MCF 10A (cell line): ENCODE measurements at regions not wholly inside any gene's neighbourhood (a gene's known extent, or its start where the extent isn't known, plus 50 kb on each side); places are given as distances from the start of the nearest gene placed in this dataset.
A peak's percentile ranks its signal among the peaks of the same experiment; 100 is the strongest.
"Not testable (repeated sequence)": the region's sequence is repeated elsewhere in the genome, so short reads cannot be mapped to it uniquely, and the experiment has no call there.

Source experiments
- BruUV-seq: library from RNA; stranded (reverse); fragments of 400-500 nt; replicated peaks from 2 replicates; lab custom pipeline; 2021; lab: Mats Ljungman, UMichigan
- CTCF ChIA-PET: fragments of 300-600 bp; sonication (Branson Sonifier 250); formaldehyde crosslinking; extraction: SDS; loops from one replicate; lab custom pipeline; 2021; ENCODE audit warnings: antibody characterized with exemption, inconsistent platforms; lab: Yijun Ruan, JAX
- POLR2A ChIA-PET: fragments of 300-600, 350-650 bp; sonication (Branson Sonifier 250); formaldehyde crosslinking; extraction: SDS; loops from one replicate; lab custom pipeline; 2020; ENCODE audit warnings: antibody characterized with exemption, inconsistent platforms; lab: Yijun Ruan, JAX
- DNase-seq: peaks from one replicate; pipeline ENCODE4 v3.0.0-alpha.2; 2018; ENCODE audit not compliant: unreplicated experiment
- H3K27ac Mint-ChIP-seq: one replicate; pipeline ENCODE4 v1.8.0; 2022; ENCODE audit warnings: mild to moderate bottlenecking, low read depth, mixed read lengths; ENCODE audit not compliant: unreplicated experiment
- H3K27me3 Mint-ChIP-seq: one replicate; pipeline ENCODE4 v1.8.0; 2022; ENCODE audit warnings: mixed read lengths; ENCODE audit not compliant: insufficient read depth, unreplicated experiment
- H3K36me3 Mint-ChIP-seq: one replicate; pipeline ENCODE4 v1.8.0; 2022; ENCODE audit warnings: mild to moderate bottlenecking, moderate library complexity, mixed read lengths; ENCODE audit not compliant: insufficient read depth, unreplicated experiment
- H3K4me1 Mint-ChIP-seq: one replicate; pipeline ENCODE4 v1.8.0; 2022; ENCODE audit warnings: mixed read lengths; ENCODE audit not compliant: insufficient read depth, unreplicated experiment
- H3K4me3 Mint-ChIP-seq: one replicate; pipeline ENCODE4 v1.8.0; 2022; ENCODE audit warnings: mild to moderate bottlenecking, moderate library complexity, mixed read lengths; ENCODE audit not compliant: unreplicated experiment
- H3K9me3 Mint-ChIP-seq: one replicate; pipeline ENCODE4 v1.8.0; 2022; ENCODE audit warnings: mixed read lengths; ENCODE audit not compliant: unreplicated experiment
- intact Hi-C: fragments of 100-400 bp; cut with micrococcal nuclease; formaldehyde crosslinking; loops from 2 replicates; pipeline ENCODE4 v1.14.1; 2022
- TF ChIP-seq, protein P1 (sequence below): fragments of 200-600 bp; IDR thresholded peaks from one replicate; pipeline ENCODE4 v1.8.0; 2022; ENCODE audit warnings: antibody characterized with exemption, mild to moderate bottlenecking; ENCODE audit not compliant: unreplicated experiment

DNA sequence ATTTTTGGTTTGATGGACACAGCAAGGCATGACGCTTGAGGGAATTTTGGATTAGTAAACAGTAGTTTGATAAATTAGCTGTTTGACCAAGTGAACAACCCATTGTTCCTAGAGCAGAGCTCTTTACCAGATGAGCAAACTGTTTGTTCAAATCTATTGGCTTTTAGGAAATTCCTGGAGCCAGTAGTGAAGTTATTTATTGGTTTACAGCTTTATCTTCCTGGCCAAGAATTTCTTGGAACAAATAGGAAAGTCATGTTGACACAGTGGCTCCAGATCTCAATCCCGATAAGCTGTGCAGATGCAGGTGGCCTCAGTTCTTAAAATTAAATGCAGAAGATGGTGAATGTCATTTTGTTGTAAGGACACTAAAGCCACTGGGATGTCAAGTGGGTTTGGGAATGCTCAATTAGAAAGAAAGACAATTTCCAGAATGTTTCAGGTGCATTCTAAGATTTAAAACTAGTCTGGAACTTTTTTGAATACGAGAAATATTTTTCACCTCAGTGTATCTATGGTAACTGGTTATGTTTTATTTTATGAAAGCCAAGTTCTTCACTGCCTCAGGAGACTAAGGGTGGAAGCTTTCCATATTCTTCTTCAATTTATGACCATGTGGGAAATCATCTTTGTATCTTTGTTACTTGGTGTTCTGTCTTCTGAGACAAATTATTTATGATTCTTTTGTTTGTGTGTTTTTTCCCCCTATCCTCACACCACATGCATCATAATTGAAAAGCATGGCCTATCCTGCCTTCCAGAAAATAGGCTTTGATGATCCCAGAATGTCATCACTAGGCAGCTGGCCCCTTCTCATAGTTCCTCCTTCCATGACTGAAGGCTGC, 554.5 kb downstream of the STIM2 start:
- no peaks in the 10 kb centered on the region for H3K9me3 Mint-ChIP-seq
- H3K4me1 Mint-ChIP-seq: no peaks in the 10 kb centered on the region
- H3K27me3 Mint-ChIP-seq: no peaks in the 10 kb centered on the region
- H3K27ac Mint-ChIP-seq: no peak overlapping the region
- intact Hi-C loops: no loop called here
- no TSS peak for BruUV-seq
- POLR2A ChIA-PET: interaction anchor here (0.6 kb wide), 1 partner anchor 191 kb away, joined by 3 read pairs; no protein-coding TSS in a partner anchor
- TF ChIP-seq, protein P1, sequence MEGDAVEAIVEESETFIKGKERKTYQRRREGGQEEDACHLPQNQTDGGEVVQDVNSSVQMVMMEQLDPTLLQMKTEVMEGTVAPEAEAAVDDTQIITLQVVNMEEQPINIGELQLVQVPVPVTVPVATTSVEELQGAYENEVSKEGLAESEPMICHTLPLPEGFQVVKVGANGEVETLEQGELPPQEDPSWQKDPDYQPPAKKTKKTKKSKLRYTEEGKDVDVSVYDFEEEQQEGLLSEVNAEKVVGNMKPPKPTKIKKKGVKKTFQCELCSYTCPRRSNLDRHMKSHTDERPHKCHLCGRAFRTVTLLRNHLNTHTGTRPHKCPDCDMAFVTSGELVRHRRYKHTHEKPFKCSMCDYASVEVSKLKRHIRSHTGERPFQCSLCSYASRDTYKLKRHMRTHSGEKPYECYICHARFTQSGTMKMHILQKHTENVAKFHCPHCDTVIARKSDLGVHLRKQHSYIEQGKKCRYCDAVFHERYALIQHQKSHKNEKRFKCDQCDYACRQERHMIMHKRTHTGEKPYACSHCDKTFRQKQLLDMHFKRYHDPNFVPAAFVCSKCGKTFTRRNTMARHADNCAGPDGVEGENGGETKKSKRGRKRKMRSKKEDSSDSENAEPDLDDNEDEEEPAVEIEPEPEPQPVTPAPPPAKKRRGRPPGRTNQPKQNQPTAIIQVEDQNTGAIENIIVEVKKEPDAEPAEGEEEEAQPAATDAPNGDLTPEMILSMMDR: no peak
- no peak overlapping the region for H3K4me3 Mint-ChIP-seq
- H3K36me3 Mint-ChIP-seq: no peaks in the 10 kb centered on the region
- CTCF ChIA-PET: interaction anchor here (0.6 kb wide), 1 partner anchor 1391 kb away, joined by 4 read pairs; no protein-coding TSS in a partner anchor
- DNase-seq: no peak

- peaks cover 7% of the 10 kb centered on the region for H3K4me1 Mint-ChIP-seq
- no TSS peak for BruUV-seq
- ChIA-PET POLR2A (no interaction called here), CTCF (interaction anchor here (0.7 kb wide), 1 partner anchor 206 kb away, joined by 3 read pairs; no protein-coding TSS in a partner anchor)
- TF ChIP-seq, protein P1: no peak
- no peak overlapping the region for H3K4me3 Mint-ChIP-seq
- no peaks in the 10 kb centered on the region for H3K36me3 Mint-ChIP-seq
- H3K27ac Mint-ChIP-seq: no peak overlapping the region
- H3K27me3 Mint-ChIP-seq: no peaks in the 10 kb centered on the region
- intact Hi-C loops: no loop called here
- no peak for DNase-seq
- H3K9me3 Mint-ChIP-seq: no peaks in the 10 kb centered on the region
Measured at GRCh38 chr4:27428661-27429060, 568.0 kb downstream of the STIM2 start.

GRCh38 chr4:27429364-27429871, 568.8 kb downstream of the STIM2 start:
- peak; percentile 30 for DNase-seq
- intact Hi-C loops: no loop called here
- H3K9me3 Mint-ChIP-seq: peaks cover 5% of the 10 kb centered on the region
- H3K27ac Mint-ChIP-seq: no peak overlapping the region
- no TSS peak for BruUV-seq
- POLR2A ChIA-PET: no interaction called here
- H3K4me1 Mint-ChIP-seq: peaks cover 7% of the 10 kb centered on the region
- TF ChIP-seq, protein P1: no peak
- CTCF ChIA-PET: no interaction called here
- H3K4me3 Mint-ChIP-seq: no peak overlapping the region
- no peaks in the 10 kb centered on the region for H3K36me3 Mint-ChIP-seq
- H3K27me3 Mint-ChIP-seq: no peaks in the 10 kb centered on the region

DNA sequence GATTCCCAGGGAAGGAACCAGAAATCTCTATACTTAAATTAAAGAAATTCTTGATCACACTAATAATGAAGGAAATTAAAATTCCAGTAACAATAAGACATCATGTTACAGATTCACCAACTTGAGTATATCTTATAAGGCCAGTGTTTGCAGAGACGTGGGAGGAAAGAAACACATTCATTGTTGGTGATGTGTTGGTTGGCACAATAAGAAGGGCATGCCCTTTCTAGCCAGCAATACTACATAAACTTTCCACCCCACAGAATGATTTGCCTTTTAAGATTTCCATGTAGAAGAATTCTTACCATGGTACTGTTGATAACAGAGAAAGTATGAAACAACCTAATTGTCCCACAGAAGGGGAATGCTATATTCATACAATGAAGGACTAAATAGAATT, 581.5 kb downstream of the STIM2 start:
- no peak overlapping the region for H3K4me3 Mint-ChIP-seq
- ChIA-PET POLR2A (no interaction called here), CTCF (no interaction called here)
- no peaks in the 10 kb centered on the region for H3K9me3 Mint-ChIP-seq
- TF ChIP-seq, protein P1: no peak
- DNase-seq: no peak
- peaks cover 5% of the 10 kb centered on the region for H3K4me1 Mint-ChIP-seq
- BruUV-seq: no TSS peak
- intact Hi-C loops: no loop called here
- no peaks in the 10 kb centered on the region for H3K27me3 Mint-ChIP-seq
- no peak overlapping the region for H3K27ac Mint-ChIP-seq
- no peaks in the 10 kb centered on the region for H3K36me3 Mint-ChIP-seq

DNA sequence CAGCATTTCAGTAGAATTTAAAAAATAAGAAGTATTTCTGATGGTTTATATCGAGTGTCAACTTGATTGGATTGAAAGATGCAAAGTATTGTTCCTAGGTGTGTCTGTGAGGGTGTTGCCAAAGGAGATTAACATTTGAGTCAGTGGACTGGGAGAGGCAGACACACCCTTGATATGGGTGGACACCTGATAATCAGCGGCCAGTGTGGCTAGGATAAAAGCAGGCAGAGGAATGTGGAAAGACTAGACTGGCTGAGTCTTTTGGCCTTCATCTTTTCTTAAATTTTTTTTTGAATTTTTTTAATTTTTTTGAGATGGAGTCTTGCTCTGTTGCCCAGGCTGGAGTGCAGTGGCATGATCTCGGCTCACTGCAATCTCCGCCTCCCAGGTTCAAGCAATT, 582.0 kb downstream of the STIM2 start:
- H3K36me3 Mint-ChIP-seq, H3K4me1 Mint-ChIP-seq, intact Hi-C loops, H3K9me3 Mint-ChIP-seq, POLR2A ChIA-PET, DNase-seq, H3K27ac Mint-ChIP-seq, H3K4me3 Mint-ChIP-seq, BruUV-seq, CTCF ChIA-PET, H3K27me3 Mint-ChIP-seq: not testable (repeated sequence)
